ENCODE measurements at regions not wholly inside any gene's neighbourhood (a gene's known extent, or its start where the extent isn't known, plus 50 kb on each side); places are given as distances from the start of the nearest gene placed in this dataset.

- TF ChIP-seq EZH2 (IDR thresholded peaks at IDR 0.05; ENCODE audit: borderline replicate concordance, low read length) = no peak
- no peak for TF ChIP-seq CTCF (IDR thresholded peaks at IDR 0.05; ENCODE audit: low read length)
These were observed 109.0 kb upstream of the KCNJ3 start for GRCh38 chr2:154589514-154589913.

Data from OCI-LY1 (cell line).